ENCODE measurements at regions not wholly inside any gene's neighbourhood (a gene's known extent, or its start where the extent isn't known, plus 50 kb on each side); places are given as distances from the start of the nearest gene placed in this dataset.

GRCh38 chr14:29007990-29008389 lies 241.4 kb downstream of the FOXG1 start:
- TF ChIP-seq POLR2A (IDR thresholded peaks at IDR 0.05) = no peak
- TF ChIP-seq CTCF (IDR thresholded peaks at IDR 0.05) = no peak
